ENCODE measurements at regions not wholly inside any gene's neighbourhood (a gene's known extent, or its start where the extent isn't known, plus 50 kb on each side); places are given as distances from the start of the nearest gene placed in this dataset.

- H2AK5ac ChIP-seq (ENCODE audit: low read length) = no peak overlapping the region
- H3K27me3 ChIP-seq (ENCODE audit: insufficient read depth, low read length) = no peaks in the 10 kb centered on the region
- no peak overlapping the region for H2AFZ ChIP-seq (ENCODE audit: insufficient read depth, low read length, poor library complexity)
- no peak overlapping the region for H3K9ac ChIP-seq (ENCODE audit: low read length)
- H3K23ac ChIP-seq (ENCODE audit: low read length) = no peak overlapping the region
- no peak overlapping the region for H4K91ac ChIP-seq (ENCODE audit: low read depth, low read length)
- no CpG with 5 or more reads among the region's 2 CpGs for WGBS (ENCODE audit: extremely low coverage, insufficient coverage, insufficient read length)
- no peak overlapping the region for H3K18ac ChIP-seq (ENCODE audit: low read length)
- no peaks in the 10 kb centered on the region for H3K9me3 ChIP-seq (ENCODE audit: insufficient read depth, low read depth, low read length)
- H3K4me2 ChIP-seq (ENCODE audit: low read length) = no peak overlapping the region
- no peaks in the 10 kb centered on the region for H3K36me3 ChIP-seq (ENCODE audit: control insufficient read depth in 1 of 2, insufficient read depth in 2 of 2, low read length in 2 of 2)
- H4K12ac ChIP-seq (ENCODE audit: low read depth, low read length) = no peak overlapping the region
- no peak for DNase-seq
- no peak overlapping the region for H2BK120ac ChIP-seq (ENCODE audit: insufficient read depth, low read length, poor library complexity)
- no peak overlapping the region for H4K8ac ChIP-seq (ENCODE audit: low read depth, low read length)
- H3K79me1 ChIP-seq (ENCODE audit: low read length) = no peaks in the 10 kb centered on the region
- no peak overlapping the region for H2BK5ac ChIP-seq (ENCODE audit: low read depth, low read length, poor library complexity)
- H3K4me1 ChIP-seq (ENCODE audit: control insufficient read depth in 1 of 2, insufficient read depth in 2 of 2, low read length in 2 of 2) = no peaks in the 10 kb centered on the region
- no peak overlapping the region for H3K14ac ChIP-seq (ENCODE audit: low read length)
- no peak overlapping the region for H3K4me3 ChIP-seq (ENCODE audit: low read depth, low read length)
- no peak overlapping the region for H2BK12ac ChIP-seq (ENCODE audit: low read length)
- H3K4ac ChIP-seq (ENCODE audit: low read depth, low read length) = no peak overlapping the region
- H3K79me2 ChIP-seq (ENCODE audit: control insufficient read depth, insufficient read depth, low read length, poor library complexity) = no peaks in the 10 kb centered on the region
- H3K27ac ChIP-seq (ENCODE audit: low read depth, low read length) = no peak overlapping the region
Observed at GRCh38 chrX:122500556-122500955, 683.5 kb upstream of the GRIA3 start.

- WGBS (ENCODE audit: extremely low coverage, insufficient coverage, insufficient read length) = no CpG with 5 or more reads among the region's 3 CpGs
- no peak overlapping the region for H2AFZ ChIP-seq (ENCODE audit: insufficient read depth, low read length, poor library complexity)
- no peak overlapping the region for H3K14ac ChIP-seq (ENCODE audit: low read length)
- H4K8ac ChIP-seq (ENCODE audit: low read depth, low read length) = no peak overlapping the region
- no peak overlapping the region for H3K4ac ChIP-seq (ENCODE audit: low read depth, low read length)
- no peaks in the 10 kb centered on the region for H3K4me1 ChIP-seq (ENCODE audit: control insufficient read depth in 1 of 2, insufficient read depth in 2 of 2, low read length in 2 of 2)
- H3K9me3 ChIP-seq (ENCODE audit: insufficient read depth, low read depth, low read length) = no peaks in the 10 kb centered on the region
- no peak overlapping the region for H3K9ac ChIP-seq (ENCODE audit: low read length)
- H2AK5ac ChIP-seq (ENCODE audit: low read length) = no peak overlapping the region
- H3K4me2 ChIP-seq (ENCODE audit: low read length) = no peak overlapping the region
- H2BK5ac ChIP-seq (ENCODE audit: low read depth, low read length, poor library complexity) = no peak overlapping the region
- no peaks in the 10 kb centered on the region for H3K79me2 ChIP-seq (ENCODE audit: control insufficient read depth, insufficient read depth, low read length, poor library complexity)
- H3K36me3 ChIP-seq (ENCODE audit: control insufficient read depth in 1 of 2, insufficient read depth in 2 of 2, low read length in 2 of 2) = no peaks in the 10 kb centered on the region
- H4K91ac ChIP-seq (ENCODE audit: low read depth, low read length) = no peak overlapping the region
- no peak overlapping the region for H2BK120ac ChIP-seq (ENCODE audit: insufficient read depth, low read length, poor library complexity)
- H2BK12ac ChIP-seq (ENCODE audit: low read length) = no peak overlapping the region
- DNase-seq = no peak
- H3K23ac ChIP-seq (ENCODE audit: low read length) = no peak overlapping the region
- H3K4me3 ChIP-seq (ENCODE audit: low read depth, low read length) = no peak overlapping the region
- no peak overlapping the region for H3K18ac ChIP-seq (ENCODE audit: low read length)
- H3K79me1 ChIP-seq (ENCODE audit: low read length) = no peaks in the 10 kb centered on the region
- no peaks in the 10 kb centered on the region for H3K27me3 ChIP-seq (ENCODE audit: insufficient read depth, low read length)
- H4K12ac ChIP-seq (ENCODE audit: low read depth, low read length) = no peak overlapping the region
- no peak overlapping the region for H3K27ac ChIP-seq (ENCODE audit: low read depth, low read length)
Observed at GRCh38 chrX:122501652-122502051, 682.4 kb upstream of the GRIA3 start.

GRCh38 chrX:122504026-122504425 is 680.1 kb upstream of the GRIA3 start:
- Histone ChIP-seq H3K4me3 (ENCODE audit: low read depth, low read length) (no peak overlapping the region), H2AFZ (ENCODE audit: insufficient read depth, low read length, poor library complexity) (no peak overlapping the region), H2AK5ac (ENCODE audit: low read length) (no peak overlapping the region), H3K36me3 (ENCODE audit: control insufficient read depth in 1 of 2, insufficient read depth in 2 of 2, low read length in 2 of 2) (no peaks in the 10 kb centered on the region), H3K9ac (ENCODE audit: low read length) (no peak overlapping the region), H3K4me2 (ENCODE audit: low read length) (no peak overlapping the region), H3K27ac (ENCODE audit: low read depth, low read length) (no peak overlapping the region), H2BK12ac (ENCODE audit: low read length) (no peak overlapping the region), H4K12ac (ENCODE audit: low read depth, low read length) (no peak overlapping the region), H4K8ac (ENCODE audit: low read depth, low read length) (no peak overlapping the region), H3K23ac (ENCODE audit: low read length) (no peak overlapping the region), H3K27me3 (ENCODE audit: insufficient read depth, low read length) (no peaks in the 10 kb centered on the region), H2BK120ac (ENCODE audit: insufficient read depth, low read length, poor library complexity) (no peak overlapping the region), H3K14ac (ENCODE audit: low read length) (no peak overlapping the region), H3K79me1 (ENCODE audit: low read length) (no peaks in the 10 kb centered on the region), H4K91ac (ENCODE audit: low read depth, low read length) (no peak overlapping the region), H3K9me3 (ENCODE audit: insufficient read depth, low read depth, low read length) (no peaks in the 10 kb centered on the region), H3K79me2 (ENCODE audit: control insufficient read depth, insufficient read depth, low read length, poor library complexity) (no peaks in the 10 kb centered on the region), H2BK5ac (ENCODE audit: low read depth, low read length, poor library complexity) (no peak overlapping the region), H3K4ac (ENCODE audit: low read depth, low read length) (no peak overlapping the region), H3K4me1 (ENCODE audit: control insufficient read depth in 1 of 2, insufficient read depth in 2 of 2, low read length in 2 of 2) (no peaks in the 10 kb centered on the region), H3K18ac (ENCODE audit: low read length) (no peak overlapping the region)
- WGBS (ENCODE audit: extremely low coverage, insufficient coverage, insufficient read length) = no CpG with 5 or more reads among the region's 3 CpGs
- no peak for DNase-seq

- WGBS (ENCODE audit: extremely low coverage, insufficient coverage, insufficient read length) = no CpG with 5 or more reads among the region's 3 CpGs
- H3K79me1 ChIP-seq (ENCODE audit: low read length) = no peaks in the 10 kb centered on the region
- no peak overlapping the region for H2BK12ac ChIP-seq (ENCODE audit: low read length)
- H3K4ac ChIP-seq (ENCODE audit: low read depth, low read length) = no peak overlapping the region
- H2BK120ac ChIP-seq (ENCODE audit: insufficient read depth, low read length, poor library complexity) = no peak overlapping the region
- no peaks in the 10 kb centered on the region for H3K79me2 ChIP-seq (ENCODE audit: control insufficient read depth, insufficient read depth, low read length, poor library complexity)
- H3K4me1 ChIP-seq (ENCODE audit: control insufficient read depth in 1 of 2, insufficient read depth in 2 of 2, low read length in 2 of 2) = no peaks in the 10 kb centered on the region
- H2BK5ac ChIP-seq (ENCODE audit: low read depth, low read length, poor library complexity) = no peak overlapping the region
- no peak overlapping the region for H3K9ac ChIP-seq (ENCODE audit: low read length)
- no peak overlapping the region for H3K4me2 ChIP-seq (ENCODE audit: low read length)
- H3K23ac ChIP-seq (ENCODE audit: low read length) = no peak overlapping the region
- no peak overlapping the region for H3K27ac ChIP-seq (ENCODE audit: low read depth, low read length)
- H4K91ac ChIP-seq (ENCODE audit: low read depth, low read length) = no peak overlapping the region
- no peak overlapping the region for H3K14ac ChIP-seq (ENCODE audit: low read length)
- H2AK5ac ChIP-seq (ENCODE audit: low read length) = no peak overlapping the region
- peak; percentile 24 to 73 for DNase-seq
- H2AFZ ChIP-seq (ENCODE audit: insufficient read depth, low read length, poor library complexity) = no peak overlapping the region
- H3K36me3 ChIP-seq (ENCODE audit: control insufficient read depth in 1 of 2, insufficient read depth in 2 of 2, low read length in 2 of 2) = no peaks in the 10 kb centered on the region
- no peak overlapping the region for H3K4me3 ChIP-seq (ENCODE audit: low read depth, low read length)
- H4K8ac ChIP-seq (ENCODE audit: low read depth, low read length) = no peak overlapping the region
- H3K9me3 ChIP-seq (ENCODE audit: insufficient read depth, low read depth, low read length) = no peaks in the 10 kb centered on the region
- no peak overlapping the region for H3K18ac ChIP-seq (ENCODE audit: low read length)
- no peaks in the 10 kb centered on the region for H3K27me3 ChIP-seq (ENCODE audit: insufficient read depth, low read length)
- H4K12ac ChIP-seq (ENCODE audit: low read depth, low read length) = no peak overlapping the region
Observed at GRCh38 chrX:122512561-122513072, 671.5 kb upstream of the GRIA3 start.
